ENCODE measurements at regions not wholly inside any gene's neighbourhood (a gene's known extent, or its start where the extent isn't known, plus 50 kb on each side); places are given as distances from the start of the nearest gene placed in this dataset.

GRCh38 chr6:25118038-25118437 lies 161.1 kb upstream of the CARMIL1 start:
- no peak overlapping the region for H3K27ac Mint-ChIP-seq
- peaks cover 8% of the 10 kb centered on the region for H3K4me1 Mint-ChIP-seq (ENCODE audit: unreplicated experiment)
- DNase-seq (ENCODE audit: extremely low spot score, unreplicated experiment) = no peak
- no peak for TF ChIP-seq CTCF (conservative IDR thresholded peaks at IDR 0.05)
- H3K36me3 Mint-ChIP-seq = no peaks in the 10 kb centered on the region
- H3K27me3 Mint-ChIP-seq = no peaks in the 10 kb centered on the region
- H3K4me3 Mint-ChIP-seq = no peak overlapping the region
- no peaks in the 10 kb centered on the region for H3K9me3 Mint-ChIP-seq

GRCh38 chr6:25121186-25121585 lies 158.0 kb upstream of the CARMIL1 start:
- no peak for TF ChIP-seq CTCF (conservative IDR thresholded peaks at IDR 0.05)
- no peak overlapping the region for H3K4me3 Mint-ChIP-seq
- H3K36me3 Mint-ChIP-seq = no peaks in the 10 kb centered on the region
- H3K4me1 Mint-ChIP-seq (ENCODE audit: unreplicated experiment) = peaks cover 5% of the 10 kb centered on the region
- H3K27ac Mint-ChIP-seq = no peak overlapping the region
- H3K27me3 Mint-ChIP-seq = no peaks in the 10 kb centered on the region
- DNase-seq (ENCODE audit: extremely low spot score, unreplicated experiment) = no peak
- no peaks in the 10 kb centered on the region for H3K9me3 Mint-ChIP-seq

GRCh38 chr6:25122001-25122400 lies 157.2 kb upstream of the CARMIL1 start:
- no peak overlapping the region for H3K27ac Mint-ChIP-seq

GRCh38 chr6:25122622-25123237 lies 156.4 kb upstream of the CARMIL1 start:
- TF ChIP-seq CTCF (conservative IDR thresholded peaks at IDR 0.05) = no peak
- DNase-seq (ENCODE audit: extremely low spot score, unreplicated experiment) = no peak
- Mint-ChIP-seq H3K27ac (no peak overlapping the region), H3K36me3 (no peaks in the 10 kb centered on the region), H3K27me3 (no peaks in the 10 kb centered on the region), H3K4me3 (no peak overlapping the region), H3K4me1 (ENCODE audit: unreplicated experiment) (peaks cover 5% of the 10 kb centered on the region), H3K9me3 (no peaks in the 10 kb centered on the region)

More at GRCh38 chr6:25122001-25122400, 157.2 kb upstream of the CARMIL1 start:
- peaks cover 5% of the 10 kb centered on the region for H3K4me1 Mint-ChIP-seq (ENCODE audit: unreplicated experiment)
- no peaks in the 10 kb centered on the region for H3K27me3 Mint-ChIP-seq
- H3K36me3 Mint-ChIP-seq = no peaks in the 10 kb centered on the region
- no peaks in the 10 kb centered on the region for H3K9me3 Mint-ChIP-seq
- TF ChIP-seq CTCF (conservative IDR thresholded peaks at IDR 0.05) = no peak
- DNase-seq (ENCODE audit: extremely low spot score, unreplicated experiment) = no peak
- H3K4me3 Mint-ChIP-seq = no peak overlapping the region

GRCh38 chr6:25124216-25124715 lies 154.9 kb upstream of the CARMIL1 start:
- no peak overlapping the region for H3K27ac Mint-ChIP-seq
- H3K27me3 Mint-ChIP-seq = no peaks in the 10 kb centered on the region
- no peaks in the 10 kb centered on the region for H3K36me3 Mint-ChIP-seq
- no peaks in the 10 kb centered on the region for H3K9me3 Mint-ChIP-seq
- TF ChIP-seq CTCF (conservative IDR thresholded peaks at IDR 0.05) = no peak
- no peak for DNase-seq (ENCODE audit: extremely low spot score, unreplicated experiment)
- H3K4me1 Mint-ChIP-seq (ENCODE audit: unreplicated experiment) = peaks cover 5% of the 10 kb centered on the region
- no peak overlapping the region for H3K4me3 Mint-ChIP-seq
